Loucy (cell line): ENCODE measurements at regions not wholly inside any gene's neighbourhood (a gene's known extent, or its start where the extent isn't known, plus 50 kb on each side); places are given as distances from the start of the nearest gene placed in this dataset.

Experiments
- EZH2phosphoT487 ChIP-seq: fragments of 200-600 bp; IDR thresholded peaks from 2 replicates; pipeline ENCODE4 v1.6.1; 2018; ENCODE audit warnings: antibody characterized with exemption, mild to moderate bottlenecking, moderate library complexity, borderline replicate concordance
- TF ChIP-seq, protein P1 (sequence below): fragments of 200-600 bp; sonication (generic); conservative IDR thresholded peaks from 2 replicates; pipeline ENCODE4 v1.5.1; 2014; ENCODE audit warnings: mild to moderate bottlenecking, antibody characterized with exemption, low read length

DNA sequence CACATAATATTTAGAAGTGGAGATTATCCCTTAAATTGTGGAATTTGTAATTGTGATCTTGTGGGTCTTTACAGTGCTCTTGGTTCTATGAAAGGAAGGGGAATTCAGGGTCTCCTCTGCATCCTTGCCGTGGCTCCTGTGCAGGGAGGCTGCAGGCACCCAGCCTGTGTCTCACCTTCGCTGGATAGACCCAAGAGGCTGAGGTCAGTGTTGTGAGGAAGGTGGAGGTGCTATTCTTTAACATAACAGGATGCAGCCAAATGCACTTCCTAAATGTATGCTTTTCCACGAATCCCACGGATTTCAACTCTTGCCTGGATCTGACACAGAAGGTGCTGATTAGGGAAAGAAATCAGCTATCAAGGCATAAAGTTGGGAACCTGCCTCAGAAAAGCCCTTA is 69.5 kb downstream of the TMEM18 start:
- no peak for TF ChIP-seq EZH2phosphoT487
- TF ChIP-seq, protein P1, sequence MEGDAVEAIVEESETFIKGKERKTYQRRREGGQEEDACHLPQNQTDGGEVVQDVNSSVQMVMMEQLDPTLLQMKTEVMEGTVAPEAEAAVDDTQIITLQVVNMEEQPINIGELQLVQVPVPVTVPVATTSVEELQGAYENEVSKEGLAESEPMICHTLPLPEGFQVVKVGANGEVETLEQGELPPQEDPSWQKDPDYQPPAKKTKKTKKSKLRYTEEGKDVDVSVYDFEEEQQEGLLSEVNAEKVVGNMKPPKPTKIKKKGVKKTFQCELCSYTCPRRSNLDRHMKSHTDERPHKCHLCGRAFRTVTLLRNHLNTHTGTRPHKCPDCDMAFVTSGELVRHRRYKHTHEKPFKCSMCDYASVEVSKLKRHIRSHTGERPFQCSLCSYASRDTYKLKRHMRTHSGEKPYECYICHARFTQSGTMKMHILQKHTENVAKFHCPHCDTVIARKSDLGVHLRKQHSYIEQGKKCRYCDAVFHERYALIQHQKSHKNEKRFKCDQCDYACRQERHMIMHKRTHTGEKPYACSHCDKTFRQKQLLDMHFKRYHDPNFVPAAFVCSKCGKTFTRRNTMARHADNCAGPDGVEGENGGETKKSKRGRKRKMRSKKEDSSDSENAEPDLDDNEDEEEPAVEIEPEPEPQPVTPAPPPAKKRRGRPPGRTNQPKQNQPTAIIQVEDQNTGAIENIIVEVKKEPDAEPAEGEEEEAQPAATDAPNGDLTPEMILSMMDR = no peak
